SHP77 (cell line): ENCODE measurements at regions not wholly inside any gene's neighbourhood (a gene's known extent, or its start where the extent isn't known, plus 50 kb on each side); places are given as distances from the start of the nearest gene placed in this dataset.
"Not testable (repeated sequence)": the region's sequence is repeated elsewhere in the genome, so short reads cannot be mapped to it uniquely, and the experiment has no call there.

Experiments used
- DNase-seq, 2 experiments: peaks; one replicate each; lab custom pipeline; 2025; lab: John Stamatoyannopoulos, UW

DNA sequence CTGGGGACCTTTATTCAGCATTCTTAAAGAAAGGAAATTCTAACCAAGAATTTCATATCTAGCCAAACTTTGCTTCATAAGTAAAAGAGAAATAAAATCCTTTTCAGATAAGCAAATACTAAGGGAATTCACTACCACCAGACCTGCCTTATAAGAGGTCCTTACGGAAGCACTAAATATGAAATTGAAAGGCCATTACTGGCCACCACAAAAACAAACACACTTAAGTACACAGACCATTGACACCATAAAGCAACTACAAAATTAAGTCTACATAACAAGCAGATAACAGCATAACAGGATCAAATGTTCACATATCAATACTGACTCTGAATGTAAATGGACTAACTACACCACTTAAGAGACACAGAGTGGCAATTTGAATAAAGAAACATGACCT lies 361.4 kb upstream of the POU5F2 start:
- DNase-seq: no peak

- DNase-seq: not testable (repeated sequence)
Observed at GRCh38 chr5:94097384-94097783, 356.0 kb upstream of the POU5F2 start.

DNA sequence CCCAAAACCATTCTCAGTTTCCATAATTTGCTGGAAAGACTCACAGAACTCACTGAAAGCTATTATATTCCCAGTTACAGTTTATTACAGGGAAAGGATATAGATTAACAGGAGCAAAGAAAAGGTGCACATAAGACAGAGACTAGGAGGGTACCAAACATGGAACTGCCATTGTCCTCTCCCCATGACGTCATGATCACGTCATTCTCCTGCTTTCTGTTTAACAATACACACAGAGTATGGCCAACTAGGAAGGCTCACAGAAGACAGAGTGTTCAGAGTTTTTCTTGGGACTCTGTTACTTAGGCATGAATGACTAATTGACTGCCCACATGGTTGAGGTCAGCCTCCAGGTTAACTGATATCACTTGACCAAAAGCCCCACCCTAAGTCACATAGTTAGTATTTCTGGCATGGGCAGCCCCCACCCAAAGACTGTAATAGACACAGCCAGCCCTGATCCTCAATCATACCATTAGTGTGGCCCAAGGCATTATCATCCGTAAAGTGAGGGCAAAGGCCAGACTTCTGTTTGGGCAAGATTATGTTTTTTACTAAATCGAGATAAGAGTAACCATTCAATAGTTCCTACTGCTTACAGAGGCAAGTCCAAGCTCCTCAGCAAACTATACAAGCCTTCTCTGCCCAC lies 353.5 kb upstream of the POU5F2 start:
- no peak for DNase-seq

DNA sequence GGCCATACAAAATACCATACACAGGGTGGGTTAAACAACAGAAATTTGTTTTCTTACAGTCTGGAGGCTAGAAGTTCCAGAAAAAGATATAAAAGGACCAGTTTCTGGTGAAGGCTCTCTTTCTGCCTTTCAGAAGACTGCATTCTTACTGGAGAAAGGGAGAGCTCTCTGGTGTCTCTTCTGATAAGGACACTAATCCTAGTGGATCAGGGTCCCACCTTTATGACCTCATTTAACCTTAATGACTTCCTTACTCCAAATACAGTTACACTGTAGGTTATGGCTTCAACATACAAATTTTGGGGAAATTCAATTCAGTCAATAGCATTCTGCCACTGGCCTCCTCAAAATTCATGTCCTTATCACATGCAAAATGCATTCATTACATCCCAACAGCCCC lies 351.9 kb upstream of the POU5F2 start:
- no peak for DNase-seq

GRCh38 chr5:94086635-94087034 lies 345.2 kb upstream of the POU5F2 start:
- not testable (repeated sequence) for DNase-seq

- no peak for DNase-seq
Observed at GRCh38 chr5:94086194-94086593, 344.8 kb upstream of the POU5F2 start.

GRCh38 chr5:94082405-94082804 lies 341.0 kb upstream of the POU5F2 start:
- no peak for DNase-seq

- no peak for DNase-seq
Observed at GRCh38 chr5:94081088-94081487, 339.7 kb upstream of the POU5F2 start.

- peak in 1 of 2 experiments; percentile 16 for DNase-seq
Observed at GRCh38 chr5:94080390-94080789, 339.0 kb upstream of the POU5F2 start.

- no peak for DNase-seq
Observed at GRCh38 chr5:94072116-94072515, 330.7 kb upstream of the POU5F2 start.

DNA sequence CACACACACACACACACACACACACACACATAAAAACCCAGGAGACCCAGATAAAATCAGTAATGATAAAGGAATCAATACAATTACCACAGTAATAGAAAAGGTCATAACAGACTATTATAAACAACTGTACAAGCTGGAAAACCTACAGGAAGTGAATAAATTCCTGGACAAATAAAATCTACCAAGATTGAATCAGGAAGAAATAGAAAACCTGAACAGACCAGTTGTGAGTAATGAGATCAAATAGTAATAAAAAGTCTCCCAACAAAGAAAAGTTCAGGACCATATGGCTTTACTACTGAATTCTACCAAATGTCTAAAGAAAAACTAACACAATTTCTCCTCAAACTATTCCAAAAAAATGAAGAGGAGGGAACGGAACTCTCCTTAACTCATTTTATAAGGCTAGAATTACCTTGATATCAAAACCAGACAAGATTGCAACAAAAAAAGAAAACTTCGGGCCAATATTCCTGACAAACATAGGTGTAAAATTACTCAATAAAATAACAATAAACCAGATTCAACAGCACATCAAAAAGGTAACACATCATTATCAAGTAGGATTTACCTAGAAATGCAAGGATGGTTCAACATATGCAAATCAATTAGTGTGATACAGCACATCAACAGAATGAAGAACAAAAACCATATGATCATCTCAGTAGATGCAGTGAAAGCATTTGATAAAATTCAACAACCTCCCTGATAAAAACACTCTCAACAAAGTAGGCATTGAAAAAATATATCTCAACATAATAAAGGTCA lies 325.2 kb upstream of the POU5F2 start:
- no peak for DNase-seq

DNA sequence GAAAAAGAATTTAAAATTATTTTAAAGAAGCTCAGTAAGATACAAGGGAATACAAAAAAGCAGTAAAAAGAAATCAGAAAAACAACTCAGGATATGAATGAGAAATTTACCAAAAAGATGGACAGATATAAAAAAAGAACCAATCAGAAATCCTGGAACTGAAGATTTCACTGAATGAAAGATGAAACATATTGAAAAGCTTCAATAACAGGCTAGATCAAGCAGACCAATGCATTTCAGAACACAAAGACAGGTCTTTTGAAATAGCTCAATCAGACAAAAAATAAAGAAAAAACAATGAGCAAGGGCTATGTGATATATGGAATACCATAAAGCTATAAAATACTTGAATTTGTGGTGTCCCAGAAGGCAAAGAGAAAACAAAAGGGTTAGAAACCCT lies 322.6 kb upstream of the POU5F2 start:
- DNase-seq: no peak

DNA sequence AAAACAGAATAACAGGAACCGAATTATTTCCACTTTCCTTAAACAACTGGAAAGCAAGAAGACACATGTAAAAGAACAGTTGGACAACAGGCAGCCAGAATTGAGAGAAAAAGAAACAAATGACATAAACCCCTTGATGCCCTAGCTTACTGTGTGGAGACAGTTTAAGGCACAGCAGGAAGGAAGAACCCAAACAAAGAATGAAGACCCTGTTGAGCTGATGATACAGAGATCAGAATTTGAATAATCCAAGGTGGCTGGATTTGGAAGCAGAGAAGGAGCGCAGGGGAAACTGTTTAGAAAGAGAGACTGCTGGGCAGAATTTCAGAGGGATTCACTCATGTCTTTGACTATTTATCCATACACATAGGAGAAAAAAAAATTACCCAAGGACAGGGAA lies 316.3 kb upstream of the POU5F2 start:
- no peak for DNase-seq

GRCh38 chr5:94057217-94057616 lies 315.8 kb upstream of the POU5F2 start:
- no peak for DNase-seq

DNA sequence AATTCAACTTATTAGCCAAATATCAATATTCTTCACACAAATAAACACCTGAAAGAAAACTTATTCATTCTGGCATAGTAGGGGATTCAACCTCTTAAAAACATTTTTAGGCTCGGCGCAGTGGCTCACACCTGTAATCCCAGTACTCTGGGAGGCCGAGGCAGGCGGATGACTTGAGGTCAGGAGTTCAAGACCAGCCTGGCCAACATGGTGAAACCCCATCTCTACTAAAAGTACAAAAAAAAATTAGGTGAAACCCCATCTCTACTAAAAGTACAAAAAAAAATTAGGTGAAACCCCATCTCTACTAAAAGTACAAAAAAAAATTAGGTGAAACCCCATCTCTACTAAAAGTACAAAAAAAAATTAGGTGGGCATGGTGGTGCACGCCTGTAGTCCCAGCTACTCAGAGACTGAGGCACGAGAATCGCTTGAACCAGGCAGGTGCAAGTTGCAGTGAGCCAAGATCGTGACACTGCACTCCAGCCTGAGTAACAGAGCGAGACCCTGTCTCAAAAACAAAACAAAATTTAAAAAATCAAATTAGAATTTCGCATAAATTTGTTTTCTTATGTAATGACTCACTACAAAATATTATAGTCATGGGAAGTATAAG lies 308.0 kb upstream of the POU5F2 start:
- DNase-seq: not testable (repeated sequence)

- no peak for DNase-seq
Observed at GRCh38 chr5:94045839-94046782, 304.7 kb upstream of the POU5F2 start.

DNA sequence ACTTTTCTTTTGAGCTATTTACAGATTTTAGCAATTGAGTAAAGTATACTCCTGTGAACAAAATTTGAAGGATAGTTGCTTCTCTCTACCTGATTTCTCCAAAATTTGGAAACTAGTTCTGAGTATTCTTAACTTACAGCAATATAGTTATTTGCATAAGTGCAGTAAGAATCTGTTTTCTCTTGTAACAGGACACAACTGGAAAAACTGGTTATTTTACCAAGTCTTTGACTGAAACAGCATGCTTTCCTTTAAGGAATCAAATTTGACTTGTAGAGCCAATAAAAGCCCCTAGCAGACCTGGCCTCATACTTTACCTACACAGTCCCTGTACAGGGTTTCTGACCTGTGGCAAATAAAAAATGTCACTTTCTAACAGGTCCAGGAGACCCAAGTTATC lies 301.9 kb upstream of the POU5F2 start:
- no peak for DNase-seq

DNA sequence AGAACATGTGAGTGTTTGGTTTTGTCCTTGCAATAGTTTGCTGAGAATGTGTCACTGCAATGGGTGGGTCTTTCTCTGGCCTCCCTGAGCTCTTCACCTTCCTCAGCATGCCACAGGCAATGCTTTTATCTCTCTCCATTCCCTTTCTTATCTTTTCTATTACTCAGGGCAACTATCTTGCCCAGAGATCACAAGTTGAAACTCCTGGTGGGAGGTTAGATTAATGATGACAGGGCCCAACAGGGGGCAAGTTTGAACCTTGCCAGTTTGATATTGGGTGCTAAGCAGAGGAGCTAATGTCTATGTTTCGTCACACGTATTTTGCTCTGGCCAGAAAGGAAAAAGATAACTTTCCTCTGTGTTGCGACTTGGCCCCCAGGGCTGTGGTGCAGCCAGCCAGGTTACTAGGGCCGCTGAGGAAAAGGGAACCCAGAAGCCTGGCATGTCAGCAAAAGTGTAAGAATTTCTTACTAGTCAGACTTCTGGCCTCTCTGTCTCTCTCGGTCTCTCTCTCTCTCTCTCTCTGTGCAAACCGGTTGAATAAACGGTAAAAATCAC lies 299.3 kb upstream of the POU5F2 start:
- no peak for DNase-seq

DNA sequence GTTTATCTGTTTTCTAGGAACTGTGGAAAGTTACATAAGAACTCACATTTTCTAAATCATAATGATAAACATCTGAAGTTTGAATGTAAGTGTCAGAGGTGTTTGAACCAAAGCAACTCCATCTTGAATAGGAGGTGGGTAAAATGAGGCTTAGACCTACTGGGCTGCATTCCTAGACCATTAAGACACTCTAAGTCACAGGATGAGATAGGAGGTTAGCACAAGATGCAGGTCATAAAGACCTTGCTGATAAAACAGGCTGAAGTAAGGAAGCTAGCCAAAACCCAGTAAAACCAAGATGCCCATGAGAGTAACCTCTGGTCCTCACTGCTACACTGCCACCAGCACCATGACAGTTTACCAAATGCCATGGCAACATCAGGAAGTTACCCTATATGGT lies 297.7 kb upstream of the POU5F2 start:
- no peak for DNase-seq

GRCh38 chr5:94031631-94032030 lies 290.2 kb upstream of the POU5F2 start:
- no peak for DNase-seq

GRCh38 chr5:94028001-94028400 lies 286.6 kb upstream of the POU5F2 start:
- DNase-seq: no peak

DNA sequence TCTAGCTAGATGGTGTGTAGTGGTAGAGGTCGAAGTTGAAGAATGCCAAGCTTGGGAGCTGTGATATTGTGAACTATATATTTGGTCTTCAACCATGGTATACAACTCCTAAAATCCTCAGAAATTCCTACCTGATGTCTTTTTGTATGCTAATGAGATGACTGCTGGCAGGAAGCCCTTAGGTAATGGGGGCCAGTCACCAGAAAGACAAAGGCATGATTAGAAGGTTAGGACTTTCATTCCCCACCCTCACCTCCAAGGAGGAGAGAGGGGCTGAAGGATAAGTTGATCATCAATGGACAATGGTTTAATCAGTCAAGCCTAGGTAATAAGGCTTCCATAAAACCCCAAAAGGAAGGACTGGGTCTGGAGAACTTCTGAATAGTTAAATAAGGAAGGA lies 285.7 kb upstream of the POU5F2 start:
- no peak for DNase-seq
